Tibial nerve (tissue), 4 donors: ENCODE measurements at regions not wholly inside any gene's neighbourhood (a gene's known extent, or its start where the extent isn't known, plus 50 kb on each side); places are given as distances from the start of the nearest gene placed in this dataset.

Experiments
- DNase-seq, 2 donors: peaks; one replicate each; pipeline ENCODE4 v3.0.0-alpha.2; 2019; ENCODE audit warnings: low spot score in 2 of 2
- H3K27ac ChIP-seq, 4 donors: fragments of 200-600 bp; sonication (generic) in 3 of 4; one replicate each; pipeline ENCODE4 v1.5.1; 2017 to 2019; ENCODE audit warnings: mild to moderate bottlenecking in 1 of 4
- H3K27me3 ChIP-seq, 2 donors: fragments of 200-600 bp; sonication (generic) in 1 of 2; one replicate each; pipeline versions ENCODE4 v1.5.1 to v1.6.0; 2017 to 2019
- H3K36me3 ChIP-seq, 3 donors: fragments of 200-600 bp; sonication (generic); one replicate each; pipeline ENCODE4 v1.5.1; 2018 to 2019
- H3K4me1 ChIP-seq, 4 donors: fragments of 200-600 bp; sonication (generic) in 3 of 4; one replicate each; pipeline ENCODE4 v1.5.1; 2017 to 2019
- H3K4me3 ChIP-seq, 4 donors: fragments of 200-600 bp; sonication (generic) in 3 of 4; one replicate each; pipeline ENCODE4 v1.5.1; 2017 to 2019; ENCODE audit warnings: mild to moderate bottlenecking in 1 of 4, moderate library complexity in 1 of 4
- H3K9me3 ChIP-seq, 4 donors: fragments of 200-600 bp; sonication (generic) in 3 of 4; one replicate each; pipeline ENCODE4 v1.5.1; 2017 to 2019
- CTCF ChIP-seq, 5 experiments: fragments of 200-600 bp in 3 of 5; fragments of 450-650 bp in 2 of 5; sonication (generic) in 3 of 5; IDR thresholded peaks; one replicate each; pipeline ENCODE4 v1.5.1; 2016 to 2019; ENCODE audit warnings: antibody characterized with exemption in 5 of 5, mild to moderate bottlenecking in 3 of 5, moderate library complexity in 2 of 5
- EP300 ChIP-seq, 2 donors: sonication (generic); formaldehyde crosslinking; IDR thresholded peaks; one replicate each; pipeline ENCODE4 v1.6.1; 2017; ENCODE audit warnings: antibody characterized with exemption in 2 of 2, mild to moderate bottlenecking in 1 of 2
- POLR2A ChIP-seq, 2 donors: fragments of 450-650 bp; IDR thresholded peaks; one replicate each; pipeline ENCODE4 v1.6.1; 2017; ENCODE audit warnings: antibody characterized with exemption in 2 of 2, mild to moderate bottlenecking in 2 of 2, moderate library complexity in 2 of 2
- WGBS, 2 donors: methylation state at CpG; one replicate each; pipeline ENCODE4 v1.1.5; 2018; 5-methylcytosine and 5-hydroxymethylcytosine counted together

- TF ChIP-seq CTCF (IDR thresholded peaks at IDR 0.05) (no peak), EP300 (IDR thresholded peaks at IDR 0.05) (no peak)
- WGBS, 2 donors = 53 to 61% methylated on average over 11 of the region's 11 CpGs
- Histone ChIP-seq H3K27ac (no peak overlapping the region), H3K4me1 (no peaks in the 10 kb centered on the region), H3K9me3 (no peaks in the 10 kb centered on the region), H3K4me3 (no peak overlapping the region), H3K27me3 (no peaks in the 10 kb centered on the region), H3K36me3 (no peaks in the 10 kb centered on the region)
- no peak for DNase-seq
Measured at GRCh38 chr4:181702864-181703495, 540.2 kb upstream of the TENM3 start.

GRCh38 chr4:181710143-181710542, 533.1 kb upstream of the TENM3 start:
- TF ChIP-seq POLR2A (IDR thresholded peaks at IDR 0.05) (no peak), CTCF (IDR thresholded peaks at IDR 0.05) (no peak), EP300 (IDR thresholded peaks at IDR 0.05) (no peak)
- 93 to 94% methylated on average over 7 of the region's 7 CpGs for WGBS, 2 donors
- no peaks in the 10 kb centered on the region for H3K27me3 ChIP-seq
- H3K27ac ChIP-seq = no peak overlapping the region
- no peaks in the 10 kb centered on the region for H3K4me1 ChIP-seq
- no peaks in the 10 kb centered on the region for H3K36me3 ChIP-seq
- H3K4me3 ChIP-seq = no peak overlapping the region
- H3K9me3 ChIP-seq = peaks cover 0 to 3% (median 0%) of the 10 kb centered on the region in 4 donors
- DNase-seq = no peak

- H3K27ac ChIP-seq = no peak overlapping the region
- no peaks in the 10 kb centered on the region for H3K36me3 ChIP-seq
- no peaks in the 10 kb centered on the region for H3K4me1 ChIP-seq
- TF ChIP-seq CTCF (IDR thresholded peaks at IDR 0.05) = no peak
- no peak for TF ChIP-seq EP300 (IDR thresholded peaks at IDR 0.05)
- TF ChIP-seq POLR2A (IDR thresholded peaks at IDR 0.05) = no peak
- no peaks in the 10 kb centered on the region for H3K27me3 ChIP-seq
- DNase-seq = no peak
- WGBS, 2 donors = 67 to 77% methylated on average over 1 of the region's 1 CpG
- peaks cover 0 to 4% (median 0%) of the 10 kb centered on the region in 4 donors for H3K9me3 ChIP-seq
- no peak overlapping the region for H3K4me3 ChIP-seq
Measured at GRCh38 chr4:181711387-181711786, 531.8 kb upstream of the TENM3 start.

GRCh38 chr4:181728305-181728966, 514.8 kb upstream of the TENM3 start:
- Histone ChIP-seq H3K4me1 (no peaks in the 10 kb centered on the region), H3K27me3 (no peaks in the 10 kb centered on the region), H3K4me3 (no peak overlapping the region), H3K36me3 (no peaks in the 10 kb centered on the region), H3K27ac (no peak overlapping the region), H3K9me3 (peaks cover 0 to 6% (median 0%) of the 10 kb centered on the region in 4 donors)
- TF ChIP-seq EP300 (IDR thresholded peaks at IDR 0.05) (no peak), CTCF (IDR thresholded peaks at IDR 0.05) (no peak), POLR2A (IDR thresholded peaks at IDR 0.05) (no peak)
- WGBS, 2 donors = 58 to 67% methylated on average over 5 of the region's 5 CpGs
- no peak for DNase-seq

- Histone ChIP-seq H3K4me3 (no peak overlapping the region), H3K27me3 (no peaks in the 10 kb centered on the region), H3K36me3 (no peaks in the 10 kb centered on the region), H3K4me1 (no peaks in the 10 kb centered on the region), H3K27ac (no peak overlapping the region), H3K9me3 (no peaks in the 10 kb centered on the region)
- WGBS, 2 donors = 84 to 96% methylated on average over 1 of the region's 1 CpG
- TF ChIP-seq EP300 (IDR thresholded peaks at IDR 0.05) (no peak), POLR2A (IDR thresholded peaks at IDR 0.05) (no peak), CTCF (IDR thresholded peaks at IDR 0.05) (no peak)
- DNase-seq = no peak
Measured at GRCh38 chr4:181731900-181732299, 511.3 kb upstream of the TENM3 start.
